Suppressor macrophage treated with lipopolysaccharide for 1 hour (primary cell): ENCODE measurements at regions not wholly inside any gene's neighbourhood (a gene's known extent, or its start where the extent isn't known, plus 50 kb on each side); places are given as distances from the start of the nearest gene placed in this dataset.
"Not testable (repeated sequence)": the region's sequence is repeated elsewhere in the genome, so short reads cannot be mapped to it uniquely, and the experiment has no call there.

Experiments
- DNase-seq, 3 donors: peaks; one replicate each; pipeline ENCODE4 v3.0.0-alpha.2; 2020 to 2022

GRCh38 chr6:80605165-80605989 lies 498.9 kb downstream of the BCKDHB start:
- peak; percentile 49 to 68 (median 50) for DNase-seq

- DNase-seq, result no peak
These were observed 497.2 kb downstream of the BCKDHB start for GRCh38 chr6:80603679-80604078.

GRCh38 chr6:80594461-80594860 lies 488.0 kb downstream of the BCKDHB start:
- DNase-seq, result no peak

GRCh38 chr6:80592436-80592835 lies 486.0 kb downstream of the BCKDHB start:
- no peak for DNase-seq

GRCh38 chr6:80586242-80586641 lies 479.8 kb downstream of the BCKDHB start:
- no peak for DNase-seq

GRCh38 chr6:80579391-80580023 lies 473.0 kb downstream of the BCKDHB start:
- no peak for DNase-seq

GRCh38 chr6:80573320-80573719 lies 466.8 kb downstream of the BCKDHB start:
- not testable (repeated sequence) for DNase-seq

- DNase-seq, result no peak
These were observed 459.9 kb downstream of the BCKDHB start for GRCh38 chr6:80566361-80566760.

- DNase-seq, result no peak
These were observed 446.7 kb downstream of the BCKDHB start for GRCh38 chr6:80553071-80553740.

GRCh38 chr6:80550748-80551147 lies 444.3 kb downstream of the BCKDHB start:
- DNase-seq, result no peak

GRCh38 chr6:80550281-80550680 lies 443.8 kb downstream of the BCKDHB start:
- DNase-seq, result no peak

GRCh38 chr6:80548532-80548931 lies 442.1 kb downstream of the BCKDHB start:
- DNase-seq, result no peak

GRCh38 chr6:80547827-80548226 lies 441.4 kb downstream of the BCKDHB start:
- DNase-seq, result no peak

GRCh38 chr6:80544976-80545722 lies 438.7 kb downstream of the BCKDHB start:
- no peak for DNase-seq

- no peak for DNase-seq
These were observed 438.1 kb downstream of the BCKDHB start for GRCh38 chr6:80544555-80544954.

GRCh38 chr6:80543598-80544222 lies 437.2 kb downstream of the BCKDHB start:
- no peak for DNase-seq

- no peak for DNase-seq
These were observed 436.7 kb downstream of the BCKDHB start for GRCh38 chr6:80543151-80543550.

GRCh38 chr6:80541886-80542285 lies 435.4 kb downstream of the BCKDHB start:
- DNase-seq, result no peak

GRCh38 chr6:80541181-80541580 lies 434.7 kb downstream of the BCKDHB start:
- DNase-seq, result no peak

GRCh38 chr6:80540700-80541099 lies 434.2 kb downstream of the BCKDHB start:
- no peak for DNase-seq

- DNase-seq, result no peak
These were observed 430.9 kb downstream of the BCKDHB start for GRCh38 chr6:80537118-80537972.
